ENCODE measurements at regions not wholly inside any gene's neighbourhood (a gene's known extent, or its start where the extent isn't known, plus 50 kb on each side); places are given as distances from the start of the nearest gene placed in this dataset.

DNA sequence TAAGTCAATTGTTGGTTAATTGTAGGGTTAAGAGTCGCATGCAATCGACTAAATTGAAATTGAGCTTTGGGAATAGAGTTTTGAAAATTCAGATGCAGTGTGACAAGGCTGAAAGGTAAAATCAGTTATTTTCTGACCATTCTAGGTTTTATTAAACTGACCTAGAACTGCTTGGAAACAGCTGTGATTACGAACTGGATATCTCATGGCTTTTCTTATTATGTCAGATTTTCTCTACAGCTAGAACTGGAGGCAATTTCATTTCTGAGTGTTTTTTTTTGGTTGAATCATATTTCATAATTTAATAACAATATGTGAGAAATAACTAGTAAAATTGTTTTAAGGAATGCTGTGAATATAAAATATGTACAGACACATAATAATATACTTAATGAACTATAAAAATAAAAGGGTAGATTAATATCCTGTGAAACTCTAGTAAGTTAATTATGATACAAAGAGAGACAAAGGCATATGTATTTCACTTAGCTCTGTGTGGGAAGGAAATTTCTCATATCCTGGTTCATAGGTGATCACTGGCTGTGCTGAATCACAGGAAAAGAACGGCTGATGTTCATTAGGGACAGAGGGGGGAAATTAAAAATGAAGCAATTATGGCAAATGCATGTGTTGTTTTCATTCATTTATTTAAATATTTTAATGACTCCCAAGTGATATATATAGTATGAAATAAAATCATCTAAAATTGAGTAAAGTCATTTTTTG, 403.2 kb downstream of the ZIC1 start:
- H3K4me3 ChIP-seq (ENCODE audit: low read depth, low read length) = no peak overlapping the region
- DNase-seq (ENCODE audit: low read depth) = no peak
- TF ChIP-seq, protein P1, sequence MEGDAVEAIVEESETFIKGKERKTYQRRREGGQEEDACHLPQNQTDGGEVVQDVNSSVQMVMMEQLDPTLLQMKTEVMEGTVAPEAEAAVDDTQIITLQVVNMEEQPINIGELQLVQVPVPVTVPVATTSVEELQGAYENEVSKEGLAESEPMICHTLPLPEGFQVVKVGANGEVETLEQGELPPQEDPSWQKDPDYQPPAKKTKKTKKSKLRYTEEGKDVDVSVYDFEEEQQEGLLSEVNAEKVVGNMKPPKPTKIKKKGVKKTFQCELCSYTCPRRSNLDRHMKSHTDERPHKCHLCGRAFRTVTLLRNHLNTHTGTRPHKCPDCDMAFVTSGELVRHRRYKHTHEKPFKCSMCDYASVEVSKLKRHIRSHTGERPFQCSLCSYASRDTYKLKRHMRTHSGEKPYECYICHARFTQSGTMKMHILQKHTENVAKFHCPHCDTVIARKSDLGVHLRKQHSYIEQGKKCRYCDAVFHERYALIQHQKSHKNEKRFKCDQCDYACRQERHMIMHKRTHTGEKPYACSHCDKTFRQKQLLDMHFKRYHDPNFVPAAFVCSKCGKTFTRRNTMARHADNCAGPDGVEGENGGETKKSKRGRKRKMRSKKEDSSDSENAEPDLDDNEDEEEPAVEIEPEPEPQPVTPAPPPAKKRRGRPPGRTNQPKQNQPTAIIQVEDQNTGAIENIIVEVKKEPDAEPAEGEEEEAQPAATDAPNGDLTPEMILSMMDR (IDR thresholded peaks at IDR 0.05; ENCODE audit: low read depth, low read length, missing control alignments) = no peak

GRCh38 chr3:147813256-147813655, 404.1 kb downstream of the ZIC1 start:
- TF ChIP-seq, protein P1 (IDR thresholded peaks at IDR 0.05; ENCODE audit: low read depth, low read length, missing control alignments) = no peak
- no peak for DNase-seq (ENCODE audit: low read depth)
- no peak overlapping the region for H3K4me3 ChIP-seq (ENCODE audit: low read depth, low read length)

DNA sequence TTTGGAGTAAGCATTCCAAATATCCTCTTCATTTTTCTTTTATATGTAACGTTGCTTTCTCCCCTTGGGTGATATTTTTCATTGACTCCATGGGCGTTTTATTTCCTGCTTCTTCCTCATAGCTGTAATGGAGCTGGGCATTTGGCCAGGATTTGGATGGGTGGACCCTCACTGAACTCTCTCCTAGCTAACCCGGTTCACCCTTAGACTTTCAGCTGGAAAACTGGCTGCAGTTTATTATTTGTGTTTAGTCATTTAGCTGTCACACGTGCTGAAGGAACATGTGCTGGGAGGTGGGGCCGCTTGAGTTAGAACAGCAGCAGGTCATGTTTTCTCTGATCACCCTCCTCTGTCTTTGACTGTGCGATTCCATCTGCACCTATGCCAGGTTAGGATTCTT, 407.6 kb downstream of the ZIC1 start:
- H3K4me3 ChIP-seq (ENCODE audit: low read depth, low read length) = no peak overlapping the region
- no peak for DNase-seq (ENCODE audit: low read depth)
- TF ChIP-seq, protein P1 (IDR thresholded peaks at IDR 0.05; ENCODE audit: low read depth, low read length, missing control alignments) = no peak

DNA sequence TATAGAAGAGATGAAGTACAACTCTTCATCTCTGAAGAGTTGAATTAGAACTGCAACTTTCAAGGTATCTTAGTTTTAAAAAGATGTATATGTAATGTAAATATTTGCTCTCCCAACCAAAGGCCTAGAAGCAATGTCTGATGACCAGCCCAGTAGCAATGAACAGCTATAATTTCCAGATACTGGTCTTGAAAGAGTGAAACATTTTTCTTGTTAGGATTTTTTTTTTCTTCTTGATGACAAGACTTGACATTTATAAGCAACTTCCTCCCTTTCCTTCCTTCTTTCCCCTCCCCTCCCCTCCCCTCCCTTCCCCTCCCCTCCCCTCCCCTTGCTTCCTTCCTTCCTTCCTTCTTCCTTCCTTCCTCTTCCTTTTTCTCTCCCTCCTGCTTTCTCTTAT, 423.4 kb downstream of the ZIC1 start:
- DNase-seq (ENCODE audit: low read depth) = no peak
- TF ChIP-seq, protein P1 (IDR thresholded peaks at IDR 0.05; ENCODE audit: low read depth, low read length, missing control alignments) = no peak

DNA sequence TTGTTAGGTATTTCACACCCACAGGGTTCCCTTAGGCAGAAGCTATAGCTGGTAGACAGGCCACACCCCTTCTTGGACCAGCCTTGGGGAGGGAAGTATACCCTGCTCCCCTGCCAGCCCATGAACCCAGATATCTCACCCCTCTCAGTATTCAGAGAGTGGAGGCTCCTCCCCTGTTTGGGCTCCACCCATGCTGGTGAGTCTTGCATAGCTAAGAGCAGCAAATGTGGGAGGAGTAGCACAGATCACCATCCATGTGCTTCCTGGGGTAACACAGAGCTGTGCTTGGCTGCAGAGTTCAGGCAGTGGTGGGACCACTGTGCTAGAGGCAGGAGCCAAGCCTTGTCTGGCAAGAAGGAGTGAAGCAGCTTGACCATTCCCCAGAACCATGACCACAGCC, 427.2 kb downstream of the ZIC1 start:
- TF ChIP-seq, protein P1 (IDR thresholded peaks at IDR 0.05; ENCODE audit: low read depth, low read length, missing control alignments) = no peak
- DNase-seq (ENCODE audit: low read depth) = no peak

More for the DNA sequence above, 423.4 kb downstream of the ZIC1 start:
- H3K4me3 ChIP-seq (ENCODE audit: low read depth, low read length) = no peak overlapping the region

DNA sequence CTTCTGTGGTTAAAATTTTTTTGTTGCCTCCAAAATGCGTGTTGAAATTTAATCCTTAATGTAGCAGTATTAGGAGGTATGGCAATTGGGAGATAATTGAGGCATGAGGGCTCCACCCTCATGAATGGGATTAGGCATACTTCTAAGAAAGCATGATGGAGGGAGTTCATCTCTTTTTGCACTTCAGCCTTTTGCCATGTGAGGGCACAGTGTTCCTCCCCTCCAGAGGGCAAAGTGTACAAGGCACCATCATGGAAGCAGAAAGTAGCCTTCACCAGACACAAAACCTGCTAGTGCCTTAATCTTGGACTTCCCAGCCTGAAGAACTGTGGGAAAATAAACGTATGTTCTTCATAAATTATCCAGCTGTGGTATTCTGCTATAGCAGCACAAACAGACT, 429.5 kb downstream of the ZIC1 start:
- TF ChIP-seq, protein P1 (IDR thresholded peaks at IDR 0.05; ENCODE audit: low read depth, low read length, missing control alignments) = peak; percentile 41
- H3K4me3 ChIP-seq (ENCODE audit: low read depth, low read length) = no peak overlapping the region
- DNase-seq (ENCODE audit: low read depth) = no peak

More for the DNA sequence above, 427.2 kb downstream of the ZIC1 start:
- no peak overlapping the region for H3K4me3 ChIP-seq (ENCODE audit: low read depth, low read length)

GRCh38 chr3:147843331-147843730, 434.2 kb downstream of the ZIC1 start:
- TF ChIP-seq, protein P1 (IDR thresholded peaks at IDR 0.05; ENCODE audit: low read depth, low read length, missing control alignments) = no peak
- no peak overlapping the region for H3K4me3 ChIP-seq (ENCODE audit: low read depth, low read length)
- DNase-seq (ENCODE audit: low read depth) = no peak

Data from GM12864 (cell line).